ENCODE measurements at regions not wholly inside any gene's neighbourhood (a gene's known extent, or its start where the extent isn't known, plus 50 kb on each side); places are given as distances from the start of the nearest gene placed in this dataset.

- TF ChIP-seq CTCF (IDR thresholded peaks at IDR 0.05) (no peak), EZH2 (IDR thresholded peaks at IDR 0.05) (no peak)
Observed at GRCh38 chr2:34037157-34037556, 438.1 kb upstream of the FAM98A start.

Data from neural progenitor cell (in vitro differentiated cells).